ENCODE measurements at regions not wholly inside any gene's neighbourhood (a gene's known extent, or its start where the extent isn't known, plus 50 kb on each side); places are given as distances from the start of the nearest gene placed in this dataset.

DNA sequence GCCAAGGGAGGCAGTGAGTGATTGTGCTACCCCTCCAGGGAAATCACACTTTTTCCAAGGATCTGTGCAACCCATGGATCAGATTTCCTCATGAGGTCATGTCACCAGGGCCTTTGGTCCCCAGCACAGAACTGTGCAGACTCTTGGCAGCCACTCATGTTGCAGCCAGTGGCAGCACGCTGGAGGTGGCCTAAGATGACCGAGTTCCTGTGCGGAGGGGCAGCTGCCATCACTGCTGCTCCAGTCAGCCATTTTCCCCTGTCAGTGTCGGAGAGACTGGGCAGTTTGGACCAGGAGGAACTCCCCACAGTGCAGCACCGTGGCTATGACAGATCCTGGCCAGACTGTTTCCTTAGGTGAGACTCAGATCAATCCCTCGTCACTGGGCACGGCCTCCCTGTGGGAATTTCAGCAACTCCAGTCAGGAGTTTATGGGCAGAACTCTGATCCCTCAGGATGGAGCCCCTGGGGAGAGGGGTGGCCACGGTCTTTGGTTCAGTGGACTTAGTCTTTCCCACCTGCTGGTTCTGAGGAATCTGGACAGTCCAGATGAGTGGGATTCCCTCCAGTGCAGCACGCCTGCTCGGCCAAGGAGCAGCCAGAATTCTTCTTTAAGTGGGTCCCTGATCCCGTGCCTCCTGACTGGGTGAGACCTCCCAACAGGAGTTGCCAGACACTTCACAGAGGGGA, 194.6 kb upstream of the CARD18 start:
- Mint-ChIP-seq H3K27me3 (peaks cover 0 to 15% of the 10 kb centered on the region in 2 donors), H3K27ac (no peak overlapping the region)

DNA sequence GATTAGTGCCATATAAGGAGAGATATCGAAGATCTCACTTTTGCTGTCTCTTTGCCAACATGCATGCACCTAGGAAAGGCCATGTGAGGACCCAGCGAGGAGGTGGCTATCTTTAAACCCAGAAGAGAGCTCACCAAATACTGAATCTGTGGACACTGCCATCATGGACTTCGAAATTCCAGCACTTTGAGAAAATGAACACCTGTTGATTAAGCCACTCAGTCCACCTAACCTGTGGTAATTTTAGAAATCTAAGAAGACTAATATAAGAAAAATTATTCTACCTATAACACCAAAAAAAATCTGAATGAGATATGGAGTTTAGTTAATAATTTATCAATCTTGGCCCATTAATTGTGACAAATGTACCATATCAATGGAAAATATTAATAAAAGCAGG, 193.6 kb upstream of the CARD18 start:
- Histone ChIP-seq H3K27ac (ENCODE audit: low read depth, low read length) (no peak overlapping the region), H3K27me3 (ENCODE audit: insufficient read depth, low read length, poor library complexity, severe bottlenecking) (no peaks in the 10 kb centered on the region), H3K4me3 (ENCODE audit: low read length) (no peak overlapping the region), H3K36me3 (ENCODE audit: insufficient read depth, low read length) (no peaks in the 10 kb centered on the region), H3K9me3 (ENCODE audit: low read length) (no peaks in the 10 kb centered on the region), H3K4me1 (ENCODE audit: insufficient read depth, low read length) (no peaks in the 10 kb centered on the region)
- Mint-ChIP-seq H3K36me3 (peaks cover 0 to 4% (median 0%) of the 10 kb centered on the region in 3 donors), H3K27ac (no peak overlapping the region), H3K4me1 (no peaks in the 10 kb centered on the region), H3K9me3 (peaks cover 0 to 9% (median 3%) of the 10 kb centered on the region in 5 donors), H3K4me3 (no peak overlapping the region), H3K27me3 (peaks cover 0 to 15% of the 10 kb centered on the region in 2 donors)
- ChIA-PET POLR2A (no interaction called here), CTCF (no interaction called here)
- no peak for DNase-seq

More for the DNA sequence above, 194.6 kb upstream of the CARD18 start:
- H3K4me1 Mint-ChIP-seq: no peaks in the 10 kb centered on the region
- no peak for DNase-seq
- ChIA-PET CTCF (no interaction called here), POLR2A (no interaction called here)
- Histone ChIP-seq H3K27ac (ENCODE audit: low read depth, low read length) (no peak overlapping the region), H3K4me3 (ENCODE audit: low read length) (no peak overlapping the region), H3K4me1 (ENCODE audit: insufficient read depth, low read length) (no peaks in the 10 kb centered on the region), H3K9me3 (ENCODE audit: low read length) (no peaks in the 10 kb centered on the region), H3K27me3 (ENCODE audit: insufficient read depth, low read length, poor library complexity, severe bottlenecking) (no peaks in the 10 kb centered on the region), H3K36me3 (ENCODE audit: insufficient read depth, low read length) (no peaks in the 10 kb centered on the region)
- peaks cover 0 to 4% (median 0%) of the 10 kb centered on the region in 3 donors for H3K36me3 Mint-ChIP-seq
- peaks cover 0 to 12% (median 3%) of the 10 kb centered on the region in 5 donors for H3K9me3 Mint-ChIP-seq
- H3K4me3 Mint-ChIP-seq: no peak overlapping the region

DNA sequence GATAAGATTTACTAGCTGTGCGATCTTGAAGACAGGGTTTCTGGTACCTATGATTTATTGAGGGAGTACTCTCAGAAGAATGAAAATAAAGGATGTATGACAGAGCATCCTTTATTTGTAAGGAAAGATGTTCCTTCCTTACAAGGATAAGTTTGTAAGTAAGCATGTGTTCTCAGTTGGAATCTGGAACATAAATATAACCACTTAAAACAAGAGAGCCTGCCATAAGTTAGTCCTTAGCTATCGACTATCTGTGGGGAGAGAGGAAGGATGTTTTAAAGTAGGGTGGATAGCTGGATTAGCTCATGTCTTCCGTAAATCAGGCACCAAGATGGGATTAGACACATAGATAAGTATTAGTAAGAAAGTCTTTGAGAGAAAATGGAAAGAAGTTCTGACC, 192.6 kb upstream of the CARD18 start:
- H3K4me3 ChIP-seq (ENCODE audit: low read length): no peak overlapping the region
- peaks cover 0 to 15% of the 10 kb centered on the region in 2 donors for H3K27me3 Mint-ChIP-seq
- CTCF ChIA-PET: no interaction called here
- no peaks in the 10 kb centered on the region for H3K4me1 ChIP-seq (ENCODE audit: insufficient read depth, low read length)
- H3K27ac Mint-ChIP-seq: peak overlapping the region in 1 of 8 donors; percentile 55
- H3K4me3 Mint-ChIP-seq: no peak overlapping the region
- peaks cover 0 to 7% (median 3%) of the 10 kb centered on the region in 5 donors for H3K9me3 Mint-ChIP-seq
- POLR2A ChIA-PET: no interaction called here
- no peaks in the 10 kb centered on the region for H3K27me3 ChIP-seq (ENCODE audit: insufficient read depth, low read length, poor library complexity, severe bottlenecking)
- H3K27ac ChIP-seq (ENCODE audit: low read depth, low read length): no peak overlapping the region
- H3K9me3 ChIP-seq (ENCODE audit: low read length): no peaks in the 10 kb centered on the region
- no peaks in the 10 kb centered on the region for H3K36me3 ChIP-seq (ENCODE audit: insufficient read depth, low read length)
- DNase-seq: no peak
- peaks cover 0 to 4% (median 0%) of the 10 kb centered on the region in 3 donors for H3K36me3 Mint-ChIP-seq
- no peaks in the 10 kb centered on the region for H3K4me1 Mint-ChIP-seq

DNA sequence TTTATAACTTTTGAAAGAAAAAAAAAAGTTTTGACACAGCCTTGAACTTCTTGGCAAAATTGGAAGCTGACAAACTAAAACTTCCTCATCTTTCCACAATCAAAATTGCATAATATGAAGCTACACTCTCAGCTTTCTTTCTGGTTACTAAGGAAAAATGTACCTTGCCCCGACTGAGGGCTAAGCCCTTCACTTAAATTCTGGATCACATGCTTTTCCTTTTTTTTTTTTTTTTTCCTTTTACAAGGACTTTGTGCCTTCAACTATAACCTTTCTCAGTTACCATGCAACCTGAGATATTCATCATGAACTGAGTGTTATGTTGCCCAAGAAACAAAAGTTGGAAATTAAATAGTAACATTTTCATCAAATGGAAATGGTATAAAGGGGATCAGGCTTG, 188.5 kb upstream of the CARD18 start:
- DNase-seq: no peak
- Histone ChIP-seq H3K9me3 (ENCODE audit: low read length) (no peaks in the 10 kb centered on the region), H3K27ac (ENCODE audit: low read depth, low read length) (no peak overlapping the region), H3K4me1 (ENCODE audit: insufficient read depth, low read length) (no peaks in the 10 kb centered on the region), H3K4me3 (ENCODE audit: low read length) (no peak overlapping the region), H3K27me3 (ENCODE audit: insufficient read depth, low read length, poor library complexity, severe bottlenecking) (no peaks in the 10 kb centered on the region), H3K36me3 (ENCODE audit: insufficient read depth, low read length) (no peaks in the 10 kb centered on the region)
- H3K27ac Mint-ChIP-seq: no peak overlapping the region
- peaks cover 0 to 4% (median 0%) of the 10 kb centered on the region in 3 donors for H3K36me3 Mint-ChIP-seq
- peaks cover 0 to 4% (median 0%) of the 10 kb centered on the region in 5 donors for H3K9me3 Mint-ChIP-seq
- no peak overlapping the region for H3K4me3 Mint-ChIP-seq
- ChIA-PET CTCF (no interaction called here), POLR2A (no interaction called here)
- H3K27me3 Mint-ChIP-seq: peaks cover 2% of the 10 kb centered on the region in 2 donors
- no peaks in the 10 kb centered on the region for H3K4me1 Mint-ChIP-seq

DNA sequence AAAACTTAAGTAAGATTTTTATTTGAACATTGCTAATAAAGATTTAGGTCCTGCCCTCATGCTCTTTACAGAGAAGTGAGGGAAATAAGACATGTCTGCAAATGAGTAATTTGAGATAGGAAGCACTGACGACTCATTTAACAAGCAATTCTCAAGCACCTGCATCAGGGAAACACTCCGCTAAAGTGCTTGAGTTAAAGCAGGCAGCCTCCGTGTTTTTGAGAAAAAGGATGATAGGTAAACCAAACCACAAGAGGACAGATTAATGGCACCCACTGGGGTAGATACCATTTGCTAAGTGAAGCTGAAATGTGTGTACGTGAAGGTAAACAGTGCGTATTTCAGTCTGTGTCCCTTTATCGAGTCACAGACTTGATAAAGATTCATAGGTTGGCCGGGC, 184.6 kb upstream of the CARD18 start:
- CTCF ChIA-PET: no interaction called here

DNA sequence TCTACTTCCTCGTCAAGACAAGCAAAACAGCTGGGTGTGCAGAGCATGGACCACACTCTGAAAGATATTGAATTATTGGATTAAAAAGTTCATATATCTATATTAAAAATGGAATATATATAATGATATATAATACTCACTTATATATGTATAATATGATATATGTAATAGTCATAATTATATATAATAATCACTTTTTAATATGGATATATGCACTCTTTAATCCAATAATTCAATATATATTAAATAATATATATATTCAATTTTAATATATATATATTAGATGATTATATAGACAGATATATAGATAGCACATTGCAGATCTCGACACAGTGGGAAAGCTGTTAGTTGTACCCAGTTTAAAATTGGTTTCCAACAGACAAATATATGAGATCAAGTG, 182.1 kb upstream of the CARD18 start:
- H3K4me3 Mint-ChIP-seq: no peak overlapping the region
- no peaks in the 10 kb centered on the region for H3K4me1 Mint-ChIP-seq
- Histone ChIP-seq H3K27me3 (ENCODE audit: insufficient read depth, low read length, poor library complexity, severe bottlenecking) (no peaks in the 10 kb centered on the region), H3K36me3 (ENCODE audit: insufficient read depth, low read length) (no peaks in the 10 kb centered on the region), H3K4me3 (ENCODE audit: low read length) (no peak overlapping the region), H3K27ac (ENCODE audit: low read depth, low read length) (no peak overlapping the region), H3K9me3 (ENCODE audit: low read length) (no peaks in the 10 kb centered on the region), H3K4me1 (ENCODE audit: insufficient read depth, low read length) (no peaks in the 10 kb centered on the region)
- DNase-seq: no peak
- H3K36me3 Mint-ChIP-seq: no peaks in the 10 kb centered on the region
- POLR2A ChIA-PET: no interaction called here
- CTCF ChIA-PET: no interaction called here
- peaks cover 0 to 2% (median 0%) of the 10 kb centered on the region in 5 donors for H3K9me3 Mint-ChIP-seq
- peaks cover 1 to 3% of the 10 kb centered on the region in 2 donors for H3K27me3 Mint-ChIP-seq
- no peak overlapping the region for H3K27ac Mint-ChIP-seq

More for the DNA sequence above, 184.6 kb upstream of the CARD18 start:
- Mint-ChIP-seq H3K27me3 (peaks cover 3% of the 10 kb centered on the region in 2 donors), H3K9me3 (peaks cover 0 to 2% (median 0%) of the 10 kb centered on the region in 5 donors), H3K4me1 (no peaks in the 10 kb centered on the region), H3K27ac (no peak overlapping the region), H3K4me3 (no peak overlapping the region), H3K36me3 (no peaks in the 10 kb centered on the region)
- H3K4me3 ChIP-seq (ENCODE audit: low read length): no peak overlapping the region
- H3K4me1 ChIP-seq (ENCODE audit: insufficient read depth, low read length): no peaks in the 10 kb centered on the region
- no peaks in the 10 kb centered on the region for H3K27me3 ChIP-seq (ENCODE audit: insufficient read depth, low read length, poor library complexity, severe bottlenecking)
- H3K9me3 ChIP-seq (ENCODE audit: low read length): no peaks in the 10 kb centered on the region
- DNase-seq: no peak
- H3K36me3 ChIP-seq (ENCODE audit: insufficient read depth, low read length): no peaks in the 10 kb centered on the region
- POLR2A ChIA-PET: no interaction called here
- no peak overlapping the region for H3K27ac ChIP-seq (ENCODE audit: low read depth, low read length)

DNA sequence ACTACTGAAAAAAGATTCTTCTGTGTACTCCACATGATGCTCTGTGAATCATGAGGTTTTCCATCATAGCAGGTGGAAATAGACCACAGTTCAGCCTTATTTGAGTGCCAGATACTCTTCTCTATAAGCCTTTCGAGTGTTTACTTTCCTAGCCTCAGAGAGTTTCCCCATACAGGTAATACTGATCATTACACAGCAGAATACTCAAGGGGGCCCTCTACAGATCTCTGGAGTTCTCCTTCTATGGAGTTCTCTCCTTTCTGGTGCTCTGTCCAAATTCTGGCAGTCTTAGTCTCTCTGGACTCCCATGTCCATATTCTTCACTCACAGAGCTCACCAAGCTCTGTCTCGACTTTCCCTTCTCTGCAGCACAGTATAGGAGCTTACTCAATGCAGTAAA, 175.7 kb upstream of the CARD18 start:
- DNase-seq: no peak
- no peaks in the 10 kb centered on the region for H3K4me1 Mint-ChIP-seq
- Histone ChIP-seq H3K36me3 (ENCODE audit: insufficient read depth, low read length) (no peaks in the 10 kb centered on the region), H3K4me3 (ENCODE audit: low read length) (no peak overlapping the region), H3K27me3 (ENCODE audit: insufficient read depth, low read length, poor library complexity, severe bottlenecking) (no peaks in the 10 kb centered on the region), H3K4me1 (ENCODE audit: insufficient read depth, low read length) (no peaks in the 10 kb centered on the region), H3K27ac (ENCODE audit: low read depth, low read length) (no peak overlapping the region), H3K9me3 (ENCODE audit: low read length) (no peaks in the 10 kb centered on the region)
- ChIA-PET POLR2A (no interaction called here), CTCF (no interaction called here)
- H3K27ac Mint-ChIP-seq: no peak overlapping the region
- no peaks in the 10 kb centered on the region for H3K9me3 Mint-ChIP-seq
- H3K4me3 Mint-ChIP-seq: no peak overlapping the region
- no peaks in the 10 kb centered on the region for H3K27me3 Mint-ChIP-seq
- no peaks in the 10 kb centered on the region for H3K36me3 Mint-ChIP-seq

DNA sequence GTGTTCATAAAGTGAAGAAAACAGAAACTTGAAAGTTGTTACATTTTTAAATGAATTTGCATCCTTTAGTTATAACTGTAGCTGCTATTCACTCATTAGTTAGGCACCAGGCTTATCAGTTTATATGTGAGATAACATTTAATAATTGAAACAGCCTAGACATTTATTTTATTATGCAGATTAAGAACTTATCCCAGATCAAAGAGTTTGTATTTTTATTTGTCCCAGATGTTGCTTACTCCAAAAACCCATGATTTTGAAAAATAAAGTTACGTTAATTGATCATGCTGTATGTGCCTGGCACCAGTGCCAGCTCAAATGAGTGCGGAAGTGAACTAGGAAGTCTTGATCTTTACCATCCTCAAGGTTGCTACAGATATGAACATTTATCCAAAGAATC, 172.7 kb upstream of the CARD18 start:
- POLR2A ChIA-PET: no interaction called here
- H3K27me3 Mint-ChIP-seq: no peaks in the 10 kb centered on the region

More for the DNA sequence above, 172.7 kb upstream of the CARD18 start:
- Histone ChIP-seq H3K9me3 (ENCODE audit: low read length) (no peaks in the 10 kb centered on the region), H3K36me3 (ENCODE audit: insufficient read depth, low read length) (no peaks in the 10 kb centered on the region), H3K27me3 (ENCODE audit: insufficient read depth, low read length, poor library complexity, severe bottlenecking) (no peaks in the 10 kb centered on the region), H3K27ac (ENCODE audit: low read depth, low read length) (no peak overlapping the region), H3K4me3 (ENCODE audit: low read length) (no peak overlapping the region), H3K4me1 (ENCODE audit: insufficient read depth, low read length) (no peaks in the 10 kb centered on the region)
- no peaks in the 10 kb centered on the region for H3K9me3 Mint-ChIP-seq
- no peaks in the 10 kb centered on the region for H3K36me3 Mint-ChIP-seq
- H3K4me1 Mint-ChIP-seq: no peaks in the 10 kb centered on the region
- DNase-seq: no peak
- no peak overlapping the region for H3K4me3 Mint-ChIP-seq
- CTCF ChIA-PET: no interaction called here
- no peak overlapping the region for H3K27ac Mint-ChIP-seq

All from CD8-positive, alpha-beta memory T cell (primary cell).